Pancreas (tissue), 10 donors: ENCODE measurements at regions not wholly inside any gene's neighbourhood (a gene's known extent, or its start where the extent isn't known, plus 50 kb on each side); places are given as distances from the start of the nearest gene placed in this dataset.
"Not testable (repeated sequence)": the region's sequence is repeated elsewhere in the genome, so short reads cannot be mapped to it uniquely, and the experiment has no call there.

Experiments
- ATAC-seq, 4 donors: fragments of 200-7000 bp; cut with Tn5 transposase; one replicate each; pipeline versions ENCODE4 v1.8.0 to v1.9.1; 2020; ENCODE audit warnings: mild to moderate bottlenecking in 4 of 4, moderate library complexity in 4 of 4
- DNase-seq, 6 donors: peaks; one replicate each; pipeline ENCODE4 v3.0.0-alpha.2; 2020
- FAIRE-seq: peaks from 2 replicates; lab custom pipeline; 2012; peaks lifted over from hg19 to GRCh38; lab: Jason Lieb, UNC
- H3K27ac ChIP-seq, 4 donors: fragments of 200-600 bp; sonication (generic); 1 replicate in 3 of 4; 2 replicates in 1 of 4; pipeline versions ENCODE4 v1.5.0 to v1.8.0; 2020
- H3K27me3 ChIP-seq, 4 donors: fragments of 200-600 bp; one replicate each; pipeline ENCODE4 v1.8.0; 2021
- H3K36me3 ChIP-seq, 3 donors: fragments of 200-600 bp; sonication (generic) in 1 of 3; one replicate each; pipeline versions ENCODE4 v1.5.0 to v1.8.0; 2020 to 2021
- H3K4me1 ChIP-seq, 3 donors: fragments of 200-600 bp; one replicate each; pipeline ENCODE4 v1.8.0; 2021
- H3K4me3 ChIP-seq, 4 donors: fragments of 200-600 bp; sonication (generic) in 2 of 4; one replicate each; pipeline versions ENCODE4 v1.5.0 to v1.8.0; 2020 to 2021
- H3K9me3 ChIP-seq, 4 donors: fragments of 200-600 bp; one replicate each; pipeline ENCODE4 v1.8.0; 2021
- CTCF ChIP-seq, 4 donors: fragments of 200-600 bp; sonication (generic) in 3 of 4; IDR thresholded peaks; one replicate each; pipeline versions ENCODE4 v1.5.0 to v1.8.0; 2021; ENCODE audit warnings: antibody characterized with exemption in 4 of 4
- WGBS, 2 donors: extraction: QIAGEN DNeasy Blood & Tissue Kit; methylation state at CpG; one replicate each; pipeline ENCODE4 v1.1.7; 2013; 5-methylcytosine and 5-hydroxymethylcytosine counted together
- intact Hi-C, 3 donors: fragments of 100-400 bp; cut with DNase I; formaldehyde crosslinking; loops; one replicate each; pipeline versions ENCODE4 v1.11.1 to v1.14.2; 2022
- donor health status: healthy with polysubstance abuse.
- donor health status: DM: no; HTN: no; CAD: no; lungs with moderate emphysema.
- donor health status: DM: no; HTN: no; CAD: no.
- donor health status: control.
- donor health status: control.
- donor health status: Bipolar disorder and iron deficiency.
- donor health status: DM: yes; HTN: yes; CAD: no.
- donor health status: DM: no; HTN: no; CAD: no.
- donor health status: DM: no; HTN: no; CAD: no.
- donor health status: DM: yes; HTN: yes; CAD: no.

- FAIRE-seq (no peak), ATAC-seq (no peak), DNase-seq (no peak)
- 52 to 57% methylated on average over 2 of the region's 2 CpGs for WGBS, 2 donors
- intact Hi-C loops, result no loop called here
- Histone ChIP-seq H3K27ac (no peak overlapping the region), H3K4me1 (no peaks in the 10 kb centered on the region), H3K9me3 (no peaks in the 10 kb centered on the region), H3K4me3 (no peak overlapping the region), H3K27me3 (no peaks in the 10 kb centered on the region), H3K36me3 (no peaks in the 10 kb centered on the region)
- no peak for TF ChIP-seq CTCF (IDR thresholded peaks at IDR 0.05)
Measured at GRCh38 chr2:179335732-179336131, 71.1 kb upstream of the SESTD1 start.

- TF ChIP-seq CTCF (IDR thresholded peaks at IDR 0.05), result no peak
- Histone ChIP-seq H3K4me1 (no peaks in the 10 kb centered on the region), H3K27me3 (no peaks in the 10 kb centered on the region), H3K36me3 (no peaks in the 10 kb centered on the region), H3K9me3 (no peaks in the 10 kb centered on the region), H3K4me3 (no peak overlapping the region), H3K27ac (no peak overlapping the region)
- WGBS, 2 donors, result 23 to 24% methylated on average over 2 of the region's 2 CpGs
- DNase-seq (no peak), ATAC-seq (peak in 3 of 4 donors; percentile 41 to 64 (median 44)), FAIRE-seq (no peak)
- intact Hi-C loops, result no loop called here
Measured at GRCh38 chr2:179332903-179333302, 68.3 kb upstream of the SESTD1 start.

- TF ChIP-seq CTCF (IDR thresholded peaks at IDR 0.05), result no peak
- no peaks in the 10 kb centered on the region for H3K4me1 ChIP-seq
- intact Hi-C loops, result no loop called here
- no peak overlapping the region for H3K27ac ChIP-seq
- 96 to 97% methylated on average over 3 of the region's 3 CpGs for WGBS, 2 donors
- H3K4me3 ChIP-seq, result no peak overlapping the region
- ATAC-seq (no peak), FAIRE-seq (no peak), DNase-seq (no peak)
- H3K27me3 ChIP-seq, result no peaks in the 10 kb centered on the region
- H3K36me3 ChIP-seq, result no peaks in the 10 kb centered on the region
- no peaks in the 10 kb centered on the region for H3K9me3 ChIP-seq
Measured at GRCh38 chr2:179331061-179331460, 66.4 kb upstream of the SESTD1 start.

- no peak overlapping the region for H3K4me3 ChIP-seq
- H3K27ac ChIP-seq, result no peak overlapping the region
- H3K27me3 ChIP-seq, result no peaks in the 10 kb centered on the region
- H3K36me3 ChIP-seq, result no peaks in the 10 kb centered on the region
- no peak for DNase-seq
- no peak for ATAC-seq
- TF ChIP-seq CTCF (IDR thresholded peaks at IDR 0.05), result no peak
- no peak for FAIRE-seq
- H3K9me3 ChIP-seq, result no peaks in the 10 kb centered on the region
- 86 to 87% methylated on average over 5 of the region's 5 CpGs for WGBS, 2 donors
- no peaks in the 10 kb centered on the region for H3K4me1 ChIP-seq
- intact Hi-C loops, result no loop called here
Measured at GRCh38 chr2:179322289-179322688, 57.7 kb upstream of the SESTD1 start.

GRCh38 chr2:179321034-179321433 lies 56.4 kb upstream of the SESTD1 start:
- H3K27ac ChIP-seq, ATAC-seq, H3K4me3 ChIP-seq, DNase-seq, H3K9me3 ChIP-seq, H3K27me3 ChIP-seq, intact Hi-C loops, FAIRE-seq, H3K4me1 ChIP-seq, H3K36me3 ChIP-seq: not testable (repeated sequence)
- 79 to 85% methylated on average over 3 of the region's 3 CpGs for WGBS, 2 donors

- ATAC-seq, FAIRE-seq, intact Hi-C loops: not testable (repeated sequence)
Measured at GRCh38 chr2:179314729-179315128, 50.1 kb upstream of the SESTD1 start.

More at GRCh38 chr2:179314729-179315128, 50.1 kb upstream of the SESTD1 start:
- H3K4me1 ChIP-seq, H3K27me3 ChIP-seq, DNase-seq, H3K4me3 ChIP-seq, H3K27ac ChIP-seq, H3K36me3 ChIP-seq, H3K9me3 ChIP-seq: not testable (repeated sequence)
- WGBS, 2 donors, result 74 to 83% methylated on average over 9 of the region's 9 CpGs
